Hepatocyte (in vitro differentiated cells): ENCODE measurements at regions not wholly inside any gene's neighbourhood (a gene's known extent, or its start where the extent isn't known, plus 50 kb on each side); places are given as distances from the start of the nearest gene placed in this dataset.

Experiments
- EZH2 ChIP-seq: fragments of 200-600 bp; sonication (generic); IDR thresholded peaks from 2 replicates; pipeline ENCODE4 v1.6.1; 2016; ENCODE audit warnings: antibody characterized with exemption, mild to moderate bottlenecking, borderline replicate concordance
- EZH2phosphoT487 ChIP-seq: fragments of 200-600 bp; sonication (generic); IDR thresholded peaks from one replicate; pipeline ENCODE4 v1.6.1; 2018; ENCODE audit warnings: antibody characterized with exemption, mild to moderate bottlenecking, low read depth, moderate library complexity; ENCODE audit not compliant: unreplicated experiment, severe bottlenecking
- TF ChIP-seq, protein P1 (sequence below): fragments of 200-600 bp; sonication (generic); IDR thresholded peaks from 2 replicates; pipeline ENCODE4 v1.5.1; 2016; ENCODE audit warnings: antibody characterized with exemption, mild to moderate bottlenecking; ENCODE audit not compliant: poor library complexity

DNA sequence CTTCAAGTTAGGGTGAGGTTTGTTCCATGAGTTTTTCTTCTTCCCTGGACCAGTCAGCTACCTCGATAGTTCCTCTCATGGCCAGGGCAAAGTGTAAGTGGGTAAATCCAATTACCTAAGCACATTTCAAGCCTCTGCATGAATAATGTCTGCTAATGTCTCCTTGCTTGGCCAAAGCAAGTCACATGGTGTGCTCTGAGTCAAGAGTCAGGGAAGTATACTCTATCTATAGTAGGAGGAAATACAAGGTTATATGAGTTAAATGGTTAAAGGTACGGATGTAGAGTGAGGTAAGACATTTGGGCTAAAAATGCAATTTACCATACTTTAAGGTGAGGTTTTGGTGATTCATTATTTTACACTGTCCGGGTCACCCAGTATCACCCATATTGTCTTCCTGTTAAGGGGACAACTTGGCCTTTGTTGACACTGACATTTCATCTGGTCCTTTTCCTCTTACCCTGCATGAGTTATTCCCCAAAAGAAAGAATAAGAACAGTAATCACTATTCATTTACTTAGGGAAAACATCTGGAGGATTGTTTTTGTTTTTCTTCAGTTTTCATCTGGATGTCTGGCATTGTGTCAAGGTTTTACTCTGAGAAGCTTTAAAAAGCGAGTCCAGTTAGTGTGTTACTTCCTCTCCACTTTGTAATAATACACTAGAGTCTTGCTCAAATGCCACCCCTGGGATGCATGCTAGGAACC lies 405.5 kb downstream of the RND3 start:
- TF ChIP-seq, protein P1, sequence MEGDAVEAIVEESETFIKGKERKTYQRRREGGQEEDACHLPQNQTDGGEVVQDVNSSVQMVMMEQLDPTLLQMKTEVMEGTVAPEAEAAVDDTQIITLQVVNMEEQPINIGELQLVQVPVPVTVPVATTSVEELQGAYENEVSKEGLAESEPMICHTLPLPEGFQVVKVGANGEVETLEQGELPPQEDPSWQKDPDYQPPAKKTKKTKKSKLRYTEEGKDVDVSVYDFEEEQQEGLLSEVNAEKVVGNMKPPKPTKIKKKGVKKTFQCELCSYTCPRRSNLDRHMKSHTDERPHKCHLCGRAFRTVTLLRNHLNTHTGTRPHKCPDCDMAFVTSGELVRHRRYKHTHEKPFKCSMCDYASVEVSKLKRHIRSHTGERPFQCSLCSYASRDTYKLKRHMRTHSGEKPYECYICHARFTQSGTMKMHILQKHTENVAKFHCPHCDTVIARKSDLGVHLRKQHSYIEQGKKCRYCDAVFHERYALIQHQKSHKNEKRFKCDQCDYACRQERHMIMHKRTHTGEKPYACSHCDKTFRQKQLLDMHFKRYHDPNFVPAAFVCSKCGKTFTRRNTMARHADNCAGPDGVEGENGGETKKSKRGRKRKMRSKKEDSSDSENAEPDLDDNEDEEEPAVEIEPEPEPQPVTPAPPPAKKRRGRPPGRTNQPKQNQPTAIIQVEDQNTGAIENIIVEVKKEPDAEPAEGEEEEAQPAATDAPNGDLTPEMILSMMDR, result no peak
- TF ChIP-seq EZH2, result no peak
- no peak for TF ChIP-seq EZH2phosphoT487
